ENCODE measurements at regions not wholly inside any gene's neighbourhood (a gene's known extent, or its start where the extent isn't known, plus 50 kb on each side); places are given as distances from the start of the nearest gene placed in this dataset.

DNA sequence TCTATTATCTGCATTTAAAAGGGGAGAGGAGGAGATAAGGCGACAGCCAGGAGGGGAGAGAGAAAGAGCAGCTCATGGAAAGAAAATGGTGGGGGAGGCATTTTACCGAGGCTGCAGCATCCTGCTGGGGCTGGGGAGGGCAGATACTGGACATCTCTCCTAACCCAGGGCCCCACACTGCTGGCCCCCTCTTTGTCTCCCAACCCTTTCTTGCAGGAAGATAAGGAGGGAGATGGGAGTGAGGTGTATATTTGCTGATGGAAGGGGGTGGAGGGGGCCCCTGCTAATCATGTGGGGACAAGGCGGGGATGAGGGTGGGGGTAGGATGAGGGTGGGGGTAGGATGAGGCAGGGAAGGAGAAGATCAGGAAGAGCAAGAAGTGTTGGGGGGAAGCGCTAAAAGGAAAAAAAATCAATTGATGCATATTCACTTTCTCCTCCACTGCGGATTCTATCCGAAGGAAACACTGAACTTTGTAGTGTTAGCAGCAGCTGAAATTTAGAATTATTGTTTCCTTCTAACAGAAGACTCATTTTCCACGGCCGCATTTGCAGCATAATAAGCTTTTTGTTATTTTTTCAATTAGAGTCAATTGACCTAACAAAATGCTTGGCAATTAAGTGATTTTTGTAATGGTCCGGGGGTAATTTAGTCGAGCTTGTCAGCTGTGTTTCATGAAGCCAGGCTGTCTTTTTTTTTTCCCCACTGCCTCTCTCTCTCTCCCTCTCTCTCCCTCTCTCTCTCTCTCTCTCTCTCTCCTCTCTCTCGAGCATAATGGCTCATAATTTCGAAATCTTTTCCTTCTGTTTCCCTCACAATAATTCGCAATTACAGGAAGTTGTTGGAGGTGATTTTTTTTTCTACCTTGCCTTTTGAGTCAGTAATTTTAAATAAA lies 1134.6 kb downstream of the BCL11B start:
- TF ChIP-seq ZNF404 (tag by site-specific recombination; IDR thresholded peaks at IDR 0.05) (no peak), ZNF335 (tag by site-specific recombination; conservative IDR thresholded peaks at IDR 0.05) (no peak), TCF7L2 (IDR thresholded peaks at IDR 0.05; ENCODE audit: borderline replicate concordance, low read depth, low read length) (no peak), KLF10 (tag by site-specific recombination; IDR thresholded peaks at IDR 0.05) (no peak)
- TF ChIP-seq, protein P1, sequence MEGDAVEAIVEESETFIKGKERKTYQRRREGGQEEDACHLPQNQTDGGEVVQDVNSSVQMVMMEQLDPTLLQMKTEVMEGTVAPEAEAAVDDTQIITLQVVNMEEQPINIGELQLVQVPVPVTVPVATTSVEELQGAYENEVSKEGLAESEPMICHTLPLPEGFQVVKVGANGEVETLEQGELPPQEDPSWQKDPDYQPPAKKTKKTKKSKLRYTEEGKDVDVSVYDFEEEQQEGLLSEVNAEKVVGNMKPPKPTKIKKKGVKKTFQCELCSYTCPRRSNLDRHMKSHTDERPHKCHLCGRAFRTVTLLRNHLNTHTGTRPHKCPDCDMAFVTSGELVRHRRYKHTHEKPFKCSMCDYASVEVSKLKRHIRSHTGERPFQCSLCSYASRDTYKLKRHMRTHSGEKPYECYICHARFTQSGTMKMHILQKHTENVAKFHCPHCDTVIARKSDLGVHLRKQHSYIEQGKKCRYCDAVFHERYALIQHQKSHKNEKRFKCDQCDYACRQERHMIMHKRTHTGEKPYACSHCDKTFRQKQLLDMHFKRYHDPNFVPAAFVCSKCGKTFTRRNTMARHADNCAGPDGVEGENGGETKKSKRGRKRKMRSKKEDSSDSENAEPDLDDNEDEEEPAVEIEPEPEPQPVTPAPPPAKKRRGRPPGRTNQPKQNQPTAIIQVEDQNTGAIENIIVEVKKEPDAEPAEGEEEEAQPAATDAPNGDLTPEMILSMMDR (tag by site-specific recombination; IDR thresholded peaks at IDR 0.05): no peak
